Activated naive CD4-positive, alpha-beta T cell treated with anti-CD3 and anti-CD28 coated beads, Interleukin-2, amount 10 ng/mL, durations not matched to agents 7 days and 5 days (primary cell): ENCODE measurements at regions not wholly inside any gene's neighbourhood (a gene's known extent, or its start where the extent isn't known, plus 50 kb on each side); places are given as distances from the start of the nearest gene placed in this dataset.

Source experiments
- CTCF ChIA-PET: fragments of 350-600 bp; sonication (Branson Sonifier 250); formaldehyde crosslinking; loops from one replicate; lab custom pipeline; 2021; ENCODE audit warnings: antibody characterized with exemption; lab: Charles Lee
- DNase-seq: peaks from one replicate; pipeline ENCODE4 v3.0.0-alpha.2; 2020
- H3K27ac Mint-ChIP-seq: one replicate; pipeline ENCODE4 v1.8.0; 2021; ENCODE audit warnings: mild to moderate bottlenecking, moderate library complexity, mixed read lengths
- H3K27me3 Mint-ChIP-seq: one replicate; pipeline ENCODE4 v1.8.0; 2021; ENCODE audit warnings: mild to moderate bottlenecking, mixed read lengths
- H3K36me3 Mint-ChIP-seq: one replicate; pipeline ENCODE4 v1.8.0; 2021; ENCODE audit warnings: mixed read lengths
- H3K4me1 Mint-ChIP-seq: one replicate; pipeline ENCODE4 v1.8.0; 2021; ENCODE audit warnings: mixed read lengths
- H3K4me3 Mint-ChIP-seq: one replicate; pipeline ENCODE4 v1.8.0; 2021; ENCODE audit warnings: mild to moderate bottlenecking, moderate library complexity, mixed read lengths
- H3K9me3 Mint-ChIP-seq: one replicate; pipeline ENCODE4 v1.8.0; 2021; ENCODE audit warnings: mixed read lengths

DNA sequence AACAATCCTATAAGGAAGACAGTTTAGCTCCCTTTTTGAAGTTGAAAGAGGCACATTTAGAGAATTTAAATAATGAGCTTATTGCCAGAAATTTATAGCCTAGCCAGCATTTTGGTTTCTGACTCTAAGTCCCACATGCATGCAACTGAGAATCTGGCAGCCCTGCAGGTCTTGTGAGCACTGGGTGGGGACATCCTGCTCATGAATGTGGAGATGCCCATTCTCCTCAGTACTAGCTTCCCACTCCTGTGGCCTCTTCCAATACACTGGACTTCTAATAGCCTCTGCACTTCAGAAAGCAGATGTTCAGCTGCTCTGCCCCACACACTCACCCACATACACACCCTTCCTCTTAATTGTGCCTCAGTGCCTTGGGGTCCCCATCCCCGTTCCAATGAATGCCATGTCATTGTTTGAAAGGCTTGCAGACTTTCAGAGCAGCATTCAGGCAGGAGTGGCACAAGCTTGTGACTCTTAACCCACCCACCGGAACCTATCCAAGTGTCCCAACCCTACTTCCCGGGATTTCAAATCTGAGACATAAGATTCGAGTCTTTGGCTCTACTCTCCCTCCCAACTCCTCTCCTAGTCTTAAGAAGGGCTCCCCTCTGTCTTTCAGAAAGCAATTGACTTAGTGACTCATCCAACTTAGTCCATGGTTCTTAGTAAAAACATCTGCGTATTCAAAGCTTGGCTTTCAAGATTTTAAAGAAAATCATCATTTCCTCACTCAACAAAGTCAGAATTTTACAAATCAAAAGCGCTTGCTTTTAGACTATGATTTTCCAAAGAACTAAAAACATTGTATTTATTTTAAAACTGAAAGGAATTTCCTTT, 80.0 kb upstream of the FREM2 start:
- Mint-ChIP-seq H3K27me3 (no peaks in the 10 kb centered on the region), H3K36me3 (no peaks in the 10 kb centered on the region), H3K27ac (no peak overlapping the region), H3K9me3 (no peaks in the 10 kb centered on the region), H3K4me1 (no peaks in the 10 kb centered on the region), H3K4me3 (no peak overlapping the region)
- CTCF ChIA-PET: no interaction called here
- DNase-seq: no peak

DNA sequence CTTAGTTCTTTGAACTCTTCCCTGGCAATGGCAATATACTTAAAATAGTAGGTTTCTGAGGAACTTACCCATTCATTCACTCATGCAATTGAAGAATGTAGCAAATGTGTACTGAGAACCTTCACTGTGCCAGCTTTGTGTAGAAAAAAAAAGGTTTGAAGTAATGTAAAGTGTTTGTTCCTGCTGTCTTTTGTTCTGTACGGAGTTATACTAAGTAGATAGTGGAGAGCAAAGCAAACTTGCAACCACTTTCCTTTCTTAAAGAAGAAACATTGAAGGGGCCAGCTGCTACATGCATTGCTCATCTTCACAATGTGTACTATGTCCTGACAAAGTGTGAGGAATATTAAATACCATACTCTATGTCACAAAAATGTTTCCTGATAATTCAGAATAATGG, 68.9 kb upstream of the FREM2 start:
- Mint-ChIP-seq H3K4me3 (no peak overlapping the region), H3K27me3 (no peaks in the 10 kb centered on the region)
- CTCF ChIA-PET: no interaction called here

DNA sequence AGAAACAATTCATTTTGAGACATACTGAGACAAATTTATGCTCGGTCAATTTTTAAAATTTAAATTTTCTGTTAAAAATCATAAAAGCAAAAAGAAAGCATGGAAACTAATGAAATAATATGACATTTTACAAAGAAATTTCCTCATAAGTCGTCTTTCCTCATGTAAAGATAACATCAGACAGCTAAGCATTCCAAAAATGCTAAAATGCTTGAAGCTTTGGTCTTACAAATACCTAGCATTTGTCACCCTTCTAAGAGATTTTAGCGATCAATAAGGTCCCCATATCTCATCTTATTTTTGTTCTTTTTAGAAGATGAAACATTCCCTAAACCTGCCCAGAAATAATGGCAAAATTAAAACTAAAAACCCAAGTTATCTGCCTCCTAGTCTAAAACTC, 68.5 kb upstream of the FREM2 start:
- Mint-ChIP-seq H3K4me3 (no peak overlapping the region), H3K9me3 (no peaks in the 10 kb centered on the region), H3K27ac (no peak overlapping the region), H3K36me3 (no peaks in the 10 kb centered on the region), H3K27me3 (no peaks in the 10 kb centered on the region), H3K4me1 (no peaks in the 10 kb centered on the region)
- CTCF ChIA-PET: no interaction called here
- no peak for DNase-seq

More for the DNA sequence above, 68.9 kb upstream of the FREM2 start:
- H3K4me1 Mint-ChIP-seq: no peaks in the 10 kb centered on the region
- H3K36me3 Mint-ChIP-seq: no peaks in the 10 kb centered on the region
- H3K27ac Mint-ChIP-seq: no peak overlapping the region
- DNase-seq: no peak
- no peaks in the 10 kb centered on the region for H3K9me3 Mint-ChIP-seq

DNA sequence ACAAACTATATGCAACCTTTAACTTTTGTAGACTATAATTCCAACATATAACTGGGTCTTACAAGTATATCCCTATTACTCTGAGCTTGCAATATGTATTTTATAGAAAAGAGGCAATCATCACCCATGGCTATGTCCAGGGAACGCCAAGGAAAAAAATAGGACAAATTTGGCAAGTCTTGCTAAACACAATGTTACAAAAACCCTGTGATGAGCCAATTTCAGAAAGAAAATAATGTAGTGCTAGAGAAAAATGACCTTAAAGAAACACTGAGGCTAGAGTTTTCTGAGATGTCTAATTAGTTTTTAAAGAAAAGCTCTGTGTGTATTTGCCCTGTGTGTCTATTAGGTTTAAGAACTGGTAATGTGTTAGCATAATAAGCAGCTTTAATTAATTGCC, 68.0 kb upstream of the FREM2 start:
- no peak overlapping the region for H3K4me3 Mint-ChIP-seq
- no peaks in the 10 kb centered on the region for H3K4me1 Mint-ChIP-seq
- H3K27me3 Mint-ChIP-seq: no peaks in the 10 kb centered on the region
- no peaks in the 10 kb centered on the region for H3K9me3 Mint-ChIP-seq
- H3K27ac Mint-ChIP-seq: no peak overlapping the region
- CTCF ChIA-PET: no interaction called here
- H3K36me3 Mint-ChIP-seq: no peaks in the 10 kb centered on the region
- DNase-seq: no peak

DNA sequence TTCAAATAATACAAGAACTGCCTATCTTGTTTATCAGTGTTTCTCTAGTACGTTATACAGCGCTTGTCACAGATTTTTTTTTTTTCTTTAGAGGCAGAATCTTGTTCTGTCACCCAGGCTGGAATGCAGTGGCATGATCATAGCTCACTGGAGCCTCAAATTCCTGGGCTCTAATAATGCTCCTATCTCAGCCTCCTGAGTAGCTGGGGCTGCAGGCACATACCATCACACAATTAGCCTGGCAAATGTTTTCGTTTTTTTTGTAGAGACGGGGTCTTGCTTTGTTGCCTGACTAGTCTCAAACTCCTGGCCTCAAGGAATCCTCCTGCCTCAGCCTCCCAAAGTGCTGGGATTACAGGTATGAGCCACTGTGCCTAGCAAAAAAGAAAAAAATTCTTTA, 66.0 kb upstream of the FREM2 start:
- no peak for DNase-seq
- H3K4me1 Mint-ChIP-seq: no peaks in the 10 kb centered on the region
- H3K27ac Mint-ChIP-seq: no peak overlapping the region
- H3K9me3 Mint-ChIP-seq: no peaks in the 10 kb centered on the region
- no peaks in the 10 kb centered on the region for H3K27me3 Mint-ChIP-seq
- H3K4me3 Mint-ChIP-seq: no peak overlapping the region
- H3K36me3 Mint-ChIP-seq: no peaks in the 10 kb centered on the region
- CTCF ChIA-PET: no interaction called here

DNA sequence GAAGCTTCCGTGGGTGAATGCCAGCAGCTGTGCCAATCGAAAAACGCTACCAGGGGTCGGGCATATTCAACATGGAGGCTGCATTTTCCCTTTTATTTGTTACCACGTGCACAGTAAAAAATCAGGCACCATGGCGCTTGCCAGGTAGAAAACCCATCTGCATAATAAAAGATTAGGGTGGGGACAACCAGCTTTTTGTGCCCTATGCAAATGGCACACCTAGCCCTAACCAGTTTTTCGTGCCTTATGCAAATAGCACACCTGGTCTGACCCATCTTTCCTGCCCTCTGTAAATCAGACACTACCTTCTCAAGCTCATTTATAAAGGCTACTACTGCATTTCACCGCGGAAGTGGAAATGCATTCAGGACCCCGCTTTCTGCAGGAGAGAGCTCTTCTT, 62.1 kb upstream of the FREM2 start:
- Mint-ChIP-seq H3K27me3 (no peaks in the 10 kb centered on the region), H3K4me3 (no peak overlapping the region), H3K4me1 (no peaks in the 10 kb centered on the region), H3K9me3 (no peaks in the 10 kb centered on the region), H3K27ac (no peak overlapping the region), H3K36me3 (no peaks in the 10 kb centered on the region)
- CTCF ChIA-PET: no interaction called here
- no peak for DNase-seq

DNA sequence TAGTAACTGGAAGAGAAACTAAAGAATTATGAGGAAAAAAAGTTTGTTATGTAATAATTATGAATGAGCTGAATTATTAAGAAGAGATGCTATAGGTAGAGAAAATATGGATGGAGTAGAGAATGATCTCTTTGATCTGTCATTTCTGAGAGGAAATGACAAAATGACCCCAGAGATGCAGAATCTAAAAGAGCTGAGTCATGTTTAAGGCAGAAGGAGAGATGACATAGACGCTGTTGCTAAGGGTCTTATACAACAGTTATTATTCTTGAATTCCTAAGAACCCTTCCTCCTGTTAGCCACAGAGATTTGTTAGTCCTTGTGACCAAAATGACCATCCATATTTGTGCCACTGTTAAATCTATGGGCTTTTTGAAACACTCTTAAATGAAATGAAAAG, 58.3 kb upstream of the FREM2 start:
- H3K4me1 Mint-ChIP-seq: no peaks in the 10 kb centered on the region

DNA sequence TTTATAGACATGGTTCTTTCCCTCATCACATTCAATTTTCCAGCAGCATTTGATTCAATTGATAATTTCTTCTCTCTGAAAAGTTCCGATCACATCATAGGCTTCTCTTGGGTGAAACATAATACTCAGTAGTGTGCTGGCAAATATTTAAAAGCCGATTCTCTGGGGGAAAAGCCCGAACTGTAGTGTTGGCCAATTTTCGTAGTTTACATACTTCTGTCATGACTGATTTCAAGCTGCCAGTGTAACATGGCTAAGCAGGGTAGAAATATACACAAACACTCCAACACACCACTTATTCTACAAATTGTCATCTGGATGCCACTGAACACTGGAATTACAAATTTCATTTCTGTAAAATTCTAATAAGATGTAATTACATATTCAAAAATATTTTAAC, 56.1 kb upstream of the FREM2 start:
- H3K4me3 Mint-ChIP-seq: no peak overlapping the region
- CTCF ChIA-PET: no interaction called here
- no peak overlapping the region for H3K27ac Mint-ChIP-seq
- H3K4me1 Mint-ChIP-seq: no peaks in the 10 kb centered on the region
- DNase-seq: no peak
- H3K9me3 Mint-ChIP-seq: no peaks in the 10 kb centered on the region
- H3K36me3 Mint-ChIP-seq: no peaks in the 10 kb centered on the region
- H3K27me3 Mint-ChIP-seq: no peaks in the 10 kb centered on the region

More for the DNA sequence above, 58.3 kb upstream of the FREM2 start:
- Mint-ChIP-seq H3K27ac (no peak overlapping the region), H3K27me3 (no peaks in the 10 kb centered on the region), H3K9me3 (no peaks in the 10 kb centered on the region), H3K4me3 (no peak overlapping the region), H3K36me3 (no peaks in the 10 kb centered on the region)
- CTCF ChIA-PET: no interaction called here
- DNase-seq: no peak

DNA sequence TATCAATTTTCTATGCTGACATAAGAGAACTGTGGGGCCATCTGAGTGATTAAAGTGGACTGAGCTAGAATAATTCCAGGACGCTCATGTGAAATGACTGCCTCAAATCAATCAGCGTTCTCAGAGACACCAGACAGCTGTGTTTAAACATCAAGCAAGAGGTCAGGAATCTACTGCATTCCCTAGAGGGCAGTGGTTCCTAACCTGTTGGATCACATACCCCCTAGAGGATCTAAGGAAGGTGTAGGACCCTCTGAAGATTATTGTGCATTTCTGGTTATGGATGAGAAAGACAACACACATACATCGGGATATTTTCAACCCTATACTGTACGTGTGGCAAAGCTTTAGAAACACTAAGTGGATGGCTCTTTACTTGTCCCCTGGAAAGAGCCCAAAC, 51.8 kb upstream of the FREM2 start:
- H3K27ac Mint-ChIP-seq: no peak overlapping the region
- no peaks in the 10 kb centered on the region for H3K27me3 Mint-ChIP-seq
- CTCF ChIA-PET: no interaction called here
- H3K36me3 Mint-ChIP-seq: no peaks in the 10 kb centered on the region
- H3K4me3 Mint-ChIP-seq: no peak overlapping the region
- DNase-seq: no peak
- no peaks in the 10 kb centered on the region for H3K4me1 Mint-ChIP-seq
- H3K9me3 Mint-ChIP-seq: no peaks in the 10 kb centered on the region

DNA sequence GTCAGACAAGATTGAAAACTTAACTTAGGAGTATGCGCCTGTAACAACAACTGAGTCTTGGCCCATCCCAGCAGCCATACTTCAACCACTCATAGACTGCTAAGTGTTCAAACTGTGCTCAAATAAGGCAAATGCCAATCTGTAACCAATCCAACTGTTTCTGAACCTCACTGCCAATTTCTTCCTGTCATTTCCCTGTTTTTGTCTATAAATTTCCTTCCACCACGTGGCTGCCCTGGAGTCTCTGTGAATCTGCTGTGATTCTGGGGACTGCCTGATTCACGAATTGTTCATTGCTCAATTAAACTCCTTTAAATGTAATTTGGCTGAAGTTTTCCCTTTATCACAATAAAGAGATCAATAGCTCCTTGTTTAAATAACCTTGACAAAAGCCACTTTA, 50.8 kb upstream of the FREM2 start:
- no peaks in the 10 kb centered on the region for H3K9me3 Mint-ChIP-seq
- no peaks in the 10 kb centered on the region for H3K4me1 Mint-ChIP-seq
- no peak for DNase-seq
- no peak overlapping the region for H3K27ac Mint-ChIP-seq
- H3K36me3 Mint-ChIP-seq: no peaks in the 10 kb centered on the region
- H3K27me3 Mint-ChIP-seq: no peaks in the 10 kb centered on the region
- no peak overlapping the region for H3K4me3 Mint-ChIP-seq
- CTCF ChIA-PET: no interaction called here

DNA sequence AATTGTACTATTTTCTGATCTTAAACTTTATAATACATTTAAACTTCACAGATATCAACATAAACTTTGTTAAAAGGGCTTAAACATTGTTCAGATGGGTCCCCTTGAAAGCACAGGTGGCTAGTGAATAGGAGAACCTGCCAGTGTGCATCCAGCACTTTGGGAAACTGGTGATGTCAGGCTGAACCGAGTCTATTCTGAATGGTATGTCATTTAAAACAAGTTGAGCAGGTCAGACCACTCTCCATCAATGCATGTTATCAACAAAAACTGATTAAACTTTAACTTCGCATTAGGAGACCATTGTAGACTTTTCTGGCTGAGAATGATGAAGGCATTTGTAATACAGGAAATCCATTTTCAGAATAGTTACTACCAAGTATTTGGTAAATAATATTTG, 50.1 kb upstream of the FREM2 start:
- no peak overlapping the region for H3K4me3 Mint-ChIP-seq

More for the DNA sequence above, 50.1 kb upstream of the FREM2 start:
- no peaks in the 10 kb centered on the region for H3K27me3 Mint-ChIP-seq
- no peaks in the 10 kb centered on the region for H3K36me3 Mint-ChIP-seq
- no peaks in the 10 kb centered on the region for H3K4me1 Mint-ChIP-seq
- no peak overlapping the region for H3K27ac Mint-ChIP-seq
- no peak for DNase-seq
- no peaks in the 10 kb centered on the region for H3K9me3 Mint-ChIP-seq
- CTCF ChIA-PET: no interaction called here
